Endothelial cell of umbilical vein (primary cell): ENCODE measurements at regions not wholly inside any gene's neighbourhood (a gene's known extent, or its start where the extent isn't known, plus 50 kb on each side); places are given as distances from the start of the nearest gene placed in this dataset.

Source experiments
- BruUV-seq: library from RNA; stranded (reverse); fragments of 400-500 nt; replicated peaks from 2 replicates; lab custom pipeline; 2021; lab: Mats Ljungman, UMichigan
- CTCF ChIA-PET: fragments of 300-600, 350-600 bp; sonication (Branson Sonifier 250); formaldehyde crosslinking; loops from one replicate; lab custom pipeline; 2021; ENCODE audit warnings: antibody characterized with exemption, inconsistent platforms; lab: Charles Lee
- POLR2A ChIA-PET: fragments of 300-600, 350-600 bp; sonication (Branson Sonifier 250); formaldehyde crosslinking; loops from one replicate; lab custom pipeline; 2021; ENCODE audit warnings: antibody characterized with exemption, inconsistent platforms; lab: Charles Lee
- DNase-seq: peaks from one replicate; pipeline ENCODE4 v3.0.0-alpha.2; 2011; ENCODE audit warnings: low read depth, low spot score
- FAIRE-seq: peaks from 2 replicates; lab custom pipeline; 2011; peaks lifted over from hg19 to GRCh38; lab: Jason Lieb, UNC
- H2AFZ ChIP-seq: 2 replicates; pipeline ENCODE4 v1.6.0; 2012; ENCODE audit warnings: low read depth, low read length, control low read depth, inconsistent platforms
- H3K27ac ChIP-seq: 2 replicates; pipeline ENCODE4 v1.5.1; 2011; ENCODE audit warnings: low read depth, mild to moderate bottlenecking, control low read depth, low read length, moderate library complexity; ENCODE audit not compliant: insufficient read depth
- H3K27me3 ChIP-seq, 2 experiments: 2 replicates each; pipeline versions ENCODE4 v1.6.0 to v1.6.1; 2011; ENCODE audit warnings: low read length in 2 of 2, mixed read lengths in 1 of 2; ENCODE audit not compliant: control insufficient read depth in 2 of 2, insufficient read depth in 2 of 2
- H3K36me3 ChIP-seq, 2 experiments: 2 replicates in 1 of 2; 3 replicates in 1 of 2; pipeline ENCODE4 v1.5.1; 2011; ENCODE audit warnings: low read length in 2 of 2, mild to moderate bottlenecking in 1 of 2, moderate library complexity in 1 of 2; ENCODE audit not compliant: control insufficient read depth in 2 of 2, insufficient read depth in 2 of 2; ENCODE audit errors: extremely low read depth in 1 of 2
- H3K4me1 ChIP-seq: 3 replicates; pipeline ENCODE4 v1.5.1; 2011; ENCODE audit warnings: mild to moderate bottlenecking, low read length; ENCODE audit not compliant: control insufficient read depth, insufficient read depth; ENCODE audit errors: extremely low read depth
- H3K4me2 ChIP-seq: 2 replicates; pipeline ENCODE4 v1.6.1; 2011; ENCODE audit warnings: low read length, control low read depth, mixed read lengths; ENCODE audit not compliant: insufficient read depth
- H3K4me3 ChIP-seq, 3 experiments: fragments of 200-600 bp in 1 of 3; sonication (generic), shearing (Covaris generic) in 1 of 3; replicated peaks in 1 of 3; 2 replicates each; pipeline ENCODE4 v1.5.1; 2011 to 2016; ENCODE audit warnings: control low read depth in 3 of 3, low read length in 3 of 3, mild to moderate bottlenecking in 2 of 3, inconsistent platforms in 1 of 3, low read depth in 1 of 3, moderate library complexity in 1 of 3; ENCODE audit not compliant: insufficient read depth in 1 of 3
- H3K79me2 ChIP-seq: 2 replicates; pipeline ENCODE4 v1.6.0; 2012; ENCODE audit warnings: low read length, inconsistent platforms; ENCODE audit not compliant: control insufficient read depth, insufficient read depth
- H3K9ac ChIP-seq: replicated peaks from 2 replicates; pipeline ENCODE3; 2011; ENCODE audit warnings: low read length, control low read depth; ENCODE audit not compliant: insufficient read depth; ENCODE audit errors: extremely low read depth
- H3K9me1 ChIP-seq: replicated peaks from 3 replicates; pipeline ENCODE4 v1.6.0; 2011; ENCODE audit warnings: mild to moderate bottlenecking, low read length; ENCODE audit not compliant: control insufficient read depth, insufficient read depth; ENCODE audit errors: extremely low read depth
- H3K9me3 ChIP-seq: replicated peaks from 2 replicates; pipeline ENCODE4 v1.5.1; 2012; ENCODE audit warnings: low read length, inconsistent platforms; ENCODE audit not compliant: control insufficient read depth, insufficient read depth
- H4K20me1 ChIP-seq: replicated peaks from 2 replicates; pipeline ENCODE3; 2011; ENCODE audit warnings: mild to moderate bottlenecking, low read length; ENCODE audit not compliant: control insufficient read depth, insufficient read depth; ENCODE audit errors: extremely low read depth
- CTCF ChIP-seq, 2 donors: IDR thresholded peaks; 1 replicate in 1 of 2; 2 replicates in 1 of 2; pipeline ENCODE4 v1.5.1; 2011; ENCODE audit warnings: low read length in 2 of 2, mild to moderate bottlenecking in 2 of 2, moderate library complexity in 2 of 2, control low read depth in 1 of 2, inconsistent platforms in 1 of 2, low read depth in 1 of 2; ENCODE audit not compliant: insufficient read depth in 1 of 2; ENCODE audit errors: extremely low read depth in 1 of 2
- EZH2 ChIP-seq: IDR thresholded peaks from 2 replicates; pipeline ENCODE4 v1.6.1; 2012; ENCODE audit warnings: borderline replicate concordance, low read depth, mild to moderate bottlenecking, moderate library complexity, low read length, inconsistent platforms; ENCODE audit not compliant: severe bottlenecking
- FOS ChIP-seq: IDR thresholded peaks from 2 replicates; pipeline ENCODE4 v1.6.1; 2011; ENCODE audit warnings: mild to moderate bottlenecking, low read length, moderate library complexity, borderline replicate concordance; ENCODE audit not compliant: insufficient read depth
- GATA2 ChIP-seq: IDR thresholded peaks from 2 replicates; pipeline ENCODE4 v1.7.0; 2011; ENCODE audit warnings: low read depth, mild to moderate bottlenecking, moderate library complexity, mixed read lengths, low read length; ENCODE audit not compliant: insufficient read length, insufficient read depth
- JUN ChIP-seq: IDR thresholded peaks from 2 replicates; pipeline ENCODE4 v1.6.1; 2011; ENCODE audit warnings: borderline replicate concordance, low read depth; ENCODE audit not compliant: insufficient read length, insufficient read depth
- MAX ChIP-seq: IDR thresholded peaks from 2 replicates; pipeline ENCODE4 v1.6.1; 2011; ENCODE audit not compliant: insufficient read depth, insufficient read length
- MYC ChIP-seq: IDR thresholded peaks from one replicate; pipeline ENCODE4 v1.6.1; 2011; ENCODE audit warnings: mild to moderate bottlenecking, low read depth, low read length
- POLR2A ChIP-seq: IDR thresholded peaks from 2 replicates; pipeline ENCODE4 v1.6.1; 2012; ENCODE audit warnings: low read depth, mild to moderate bottlenecking, control low read depth, low read length
- POLR2AphosphoS5 ChIP-seq: IDR thresholded peaks from 2 replicates; pipeline ENCODE4 v1.6.1; 2012; ENCODE audit warnings: low read depth, mild to moderate bottlenecking, control low read depth, low read length, moderate library complexity; ENCODE audit not compliant: insufficient read depth
- dilution Hi-C: fragments of 300-500 bp; cut with MboI; formaldehyde crosslinking; loops from one replicate; pipeline ENCODE4 v1.15.0; 2019; ENCODE audit warnings: low sequenced_read_pairs; ENCODE audit not compliant: extremely low pct_ligation_motif_present
- intact Hi-C: fragments of 100-400 bp; cut with micrococcal nuclease; formaldehyde crosslinking; loops from one replicate; pipeline ENCODE4 v1.10.0; 2022

- dilution Hi-C loops (no loop called here), intact Hi-C loops (no loop called here)
- H4K20me1 ChIP-seq: no peaks in the 10 kb centered on the region
- no peak overlapping the region for H2AFZ ChIP-seq
- ChIA-PET CTCF (no interaction called here), POLR2A (no interaction called here)
- no peak overlapping the region for H3K4me2 ChIP-seq
- FAIRE-seq: no peak
- no peak overlapping the region for H3K4me3 ChIP-seq
- H3K4me1 ChIP-seq: no peaks in the 10 kb centered on the region
- no peaks in the 10 kb centered on the region for H3K27me3 ChIP-seq
- H3K36me3 ChIP-seq: no peaks in the 10 kb centered on the region
- no TSS peak for BruUV-seq
- H3K27ac ChIP-seq: no peak overlapping the region
- DNase-seq: no peak
- H3K79me2 ChIP-seq: no peaks in the 10 kb centered on the region
- no peak overlapping the region for H3K9ac ChIP-seq
- H3K9me1 ChIP-seq: no peaks in the 10 kb centered on the region
- TF ChIP-seq GATA2: no peak
- no peaks in the 10 kb centered on the region for H3K9me3 ChIP-seq
These were observed 313.1 kb downstream of the ADGRD1 start for GRCh38 chr12:131266591-131267467.

- intact Hi-C loops: no loop called here
These were observed 313.9 kb downstream of the ADGRD1 start for GRCh38 chr12:131267576-131267975.

More at GRCh38 chr12:131267576-131267975, 313.9 kb downstream of the ADGRD1 start:
- H3K9me1 ChIP-seq: no peaks in the 10 kb centered on the region
- dilution Hi-C loops: no loop called here
- DNase-seq (no peak), FAIRE-seq (no peak)
- no peaks in the 10 kb centered on the region for H3K4me1 ChIP-seq
- H3K27ac ChIP-seq: no peak overlapping the region
- CTCF ChIA-PET: no interaction called here
- H3K4me3 ChIP-seq: no peak overlapping the region
- H2AFZ ChIP-seq: no peak overlapping the region
- no peaks in the 10 kb centered on the region for H3K79me2 ChIP-seq
- H3K27me3 ChIP-seq: no peaks in the 10 kb centered on the region
- H3K36me3 ChIP-seq: no peaks in the 10 kb centered on the region
- H3K9me3 ChIP-seq: no peaks in the 10 kb centered on the region
- BruUV-seq: no TSS peak
- no peaks in the 10 kb centered on the region for H4K20me1 ChIP-seq
- no peak overlapping the region for H3K4me2 ChIP-seq
- POLR2A ChIA-PET: no interaction called here
- no peak for TF ChIP-seq FOS
- TF ChIP-seq POLR2A: no peak
- TF ChIP-seq EZH2: no peak
- TF ChIP-seq POLR2AphosphoS5: no peak
- no peak for TF ChIP-seq JUN
- no peak for TF ChIP-seq MYC
- TF ChIP-seq GATA2: no peak
- TF ChIP-seq CTCF (IDR thresholded peaks at IDR 0.05; ENCODE audit: extremely low read depth in 1 of 2, insufficient read depth in 1 of 2, low read depth in 1 of 2, low read length in 2 of 2): no peak
- no peak for TF ChIP-seq MAX
- H3K9ac ChIP-seq: no peak overlapping the region
